OCI-LY3 (cell line): ENCODE measurements at regions not wholly inside any gene's neighbourhood (a gene's known extent, or its start where the extent isn't known, plus 50 kb on each side); places are given as distances from the start of the nearest gene placed in this dataset.
A peak's percentile ranks its signal among the peaks of the same experiment; 100 is the strongest.

ENCODE experiments used
- H2AFZ ChIP-seq: fragments of 200-600, 300-600 bp; shearing (Covaris generic); 2 replicates; pipeline ENCODE4 v1.6.0; 2014; ENCODE audit warnings: antibody characterized with exemption, low read depth, low read length
- H3K27ac ChIP-seq: fragments of 200-600, 300-600 bp; sonication (generic); 2 replicates; pipeline ENCODE4 v1.5.1; 2014; ENCODE audit warnings: mild to moderate bottlenecking, low read length, moderate library complexity, mixed read lengths
- H3K27me3 ChIP-seq: fragments of 200-600, 300-600 bp; sonication (generic); 2 replicates; pipeline ENCODE4 v1.6.1; 2014; ENCODE audit warnings: low read depth, low read length, mixed read lengths
- H3K36me3 ChIP-seq: fragments of 200-600, 300-600 bp; sonication (generic); replicated peaks from 2 replicates; pipeline ENCODE3; 2014; ENCODE audit warnings: low read depth, low read length, mixed read lengths
- H3K4me1 ChIP-seq: fragments of 300-600, 200-600 bp; sonication (generic); 2 replicates; pipeline ENCODE4 v1.6.1; 2014; ENCODE audit warnings: low read length, mixed read lengths
- H3K4me2 ChIP-seq: fragments of 200-600, 300-600 bp; sonication (generic); 2 replicates; pipeline ENCODE4 v1.6.1; 2014; ENCODE audit warnings: low read length, mixed read lengths
- H3K4me3 ChIP-seq: fragments of 300-600, 200-600 bp; sonication (generic); 2 replicates; pipeline ENCODE4 v1.5.1; 2014; ENCODE audit warnings: antibody characterized with exemption, mild to moderate bottlenecking, low read length, moderate library complexity
- H3K79me2 ChIP-seq: fragments of 300-600, 200-600 bp; shearing (Covaris generic); 2 replicates; pipeline ENCODE4 v1.6.1; 2014; ENCODE audit warnings: mild to moderate bottlenecking, low read length, mixed read lengths
- H3K9ac ChIP-seq: fragments of 300-600, 200-600 bp; shearing (Covaris generic); 2 replicates; pipeline ENCODE4 v1.6.0; 2014; ENCODE audit warnings: mild to moderate bottlenecking, low read length, moderate library complexity
- H3K9me3 ChIP-seq: fragments of 200-600, 300-600 bp; shearing (Covaris generic); 2 replicates; pipeline ENCODE4 v1.6.1; 2014; ENCODE audit warnings: low read length, mixed read lengths; ENCODE audit not compliant: insufficient read depth
- H4K20me1 ChIP-seq: fragments of 200-600, 300-600 bp; sonication (generic); 2 replicates; pipeline ENCODE4 v1.6.1; 2016; ENCODE audit warnings: low read length, mixed read lengths; ENCODE audit not compliant: insufficient read depth
- EZH2phosphoT487 ChIP-seq: fragments of 200-600 bp; shearing (Covaris generic); IDR thresholded peaks from 2 replicates; pipeline ENCODE4 v1.6.1; 2018; ENCODE audit warnings: antibody characterized with exemption, mixed run types, low read depth
- TF ChIP-seq, protein P1 (sequence below): fragments of 200-600, 300-600 bp; sonication (generic); IDR thresholded peaks from 2 replicates; pipeline ENCODE4 v1.5.1; 2014; ENCODE audit warnings: antibody characterized with exemption, low read length, low read depth

DNA sequence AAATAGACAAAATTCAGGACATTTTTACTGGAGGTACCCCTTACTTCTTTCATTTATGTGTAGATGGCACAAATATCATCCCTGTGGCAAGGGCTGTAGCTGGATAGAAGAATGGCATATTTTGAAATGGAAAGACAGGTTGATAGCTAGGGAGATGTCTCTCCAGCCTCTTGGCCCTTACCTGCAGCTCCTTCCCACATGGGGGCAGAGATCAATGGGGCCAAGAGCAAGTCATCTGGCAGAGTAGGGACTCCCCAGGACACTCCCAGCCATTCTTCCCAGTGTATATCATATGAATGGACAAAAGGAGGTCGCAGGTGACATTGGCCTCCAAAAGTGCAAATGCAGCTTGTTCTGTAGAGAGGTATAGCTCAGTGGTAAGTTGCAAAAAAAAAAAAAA, 192.2 kb upstream of the ATP5MC3 start:
- no peak for TF ChIP-seq EZH2phosphoT487
- TF ChIP-seq, protein P1, sequence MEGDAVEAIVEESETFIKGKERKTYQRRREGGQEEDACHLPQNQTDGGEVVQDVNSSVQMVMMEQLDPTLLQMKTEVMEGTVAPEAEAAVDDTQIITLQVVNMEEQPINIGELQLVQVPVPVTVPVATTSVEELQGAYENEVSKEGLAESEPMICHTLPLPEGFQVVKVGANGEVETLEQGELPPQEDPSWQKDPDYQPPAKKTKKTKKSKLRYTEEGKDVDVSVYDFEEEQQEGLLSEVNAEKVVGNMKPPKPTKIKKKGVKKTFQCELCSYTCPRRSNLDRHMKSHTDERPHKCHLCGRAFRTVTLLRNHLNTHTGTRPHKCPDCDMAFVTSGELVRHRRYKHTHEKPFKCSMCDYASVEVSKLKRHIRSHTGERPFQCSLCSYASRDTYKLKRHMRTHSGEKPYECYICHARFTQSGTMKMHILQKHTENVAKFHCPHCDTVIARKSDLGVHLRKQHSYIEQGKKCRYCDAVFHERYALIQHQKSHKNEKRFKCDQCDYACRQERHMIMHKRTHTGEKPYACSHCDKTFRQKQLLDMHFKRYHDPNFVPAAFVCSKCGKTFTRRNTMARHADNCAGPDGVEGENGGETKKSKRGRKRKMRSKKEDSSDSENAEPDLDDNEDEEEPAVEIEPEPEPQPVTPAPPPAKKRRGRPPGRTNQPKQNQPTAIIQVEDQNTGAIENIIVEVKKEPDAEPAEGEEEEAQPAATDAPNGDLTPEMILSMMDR, result no peak
- Histone ChIP-seq H3K36me3 (no peaks in the 10 kb centered on the region), H3K9ac (no peak overlapping the region), H4K20me1 (no peaks in the 10 kb centered on the region), H3K27me3 (0 out of 2 replicates have a peak, but pooled peaks cover 4% of the 10 kb centered on the region), H3K79me2 (no peaks in the 10 kb centered on the region), H3K4me3 (no peak overlapping the region), H3K4me2 (no peak overlapping the region), H2AFZ (no peak overlapping the region), H3K4me1 (no peaks in the 10 kb centered on the region), H3K27ac (no peak overlapping the region), H3K9me3 (no peaks in the 10 kb centered on the region)

DNA sequence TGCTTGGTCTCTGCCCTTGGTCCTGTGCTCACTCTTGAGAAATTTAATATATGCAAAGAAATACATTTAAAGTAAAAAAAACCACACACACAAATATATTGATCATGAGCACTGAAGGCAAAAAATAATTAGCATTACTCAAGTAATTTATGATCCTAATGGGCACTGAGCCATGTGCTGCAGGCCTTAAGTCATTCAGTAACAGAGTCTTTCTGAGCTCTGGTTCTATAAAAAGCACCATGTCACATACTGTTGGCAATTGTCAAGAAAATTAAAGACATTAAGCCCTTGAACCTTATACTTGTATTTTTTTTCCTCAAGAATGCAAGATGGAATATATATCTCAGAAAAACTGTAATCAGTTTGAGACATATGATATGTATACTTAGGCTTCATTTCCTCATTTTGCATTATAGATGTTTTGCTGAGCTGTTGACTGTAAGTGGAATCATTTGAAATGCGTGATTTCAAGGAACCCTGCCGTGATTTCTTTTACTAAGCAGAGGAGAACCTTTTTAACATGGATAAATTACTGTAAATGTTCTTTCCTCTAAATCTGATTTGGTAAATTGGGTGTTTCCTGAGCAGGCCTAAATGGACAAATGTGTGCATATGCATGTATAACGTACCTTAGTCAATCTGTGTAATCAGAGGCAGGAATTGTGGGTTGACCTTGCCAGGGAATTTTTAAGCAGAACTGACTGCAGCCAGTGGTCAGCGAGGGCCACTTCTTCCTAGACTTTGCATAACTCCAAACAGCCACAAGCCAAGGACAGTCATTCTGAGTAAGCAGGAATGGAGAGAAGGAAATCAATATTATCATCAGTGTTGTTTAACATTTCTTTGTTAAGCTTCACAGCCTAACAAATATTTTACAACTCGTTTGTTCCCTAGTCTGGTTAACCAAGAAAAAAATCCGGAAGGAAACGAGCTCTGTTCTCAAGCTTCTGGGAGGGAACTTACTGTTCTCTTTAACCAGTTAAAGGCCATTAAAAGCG, 191.5 kb upstream of the ATP5MC3 start:
- TF ChIP-seq, protein P1, result no peak
- TF ChIP-seq EZH2phosphoT487, result no peak
- no peak overlapping the region for H3K27ac ChIP-seq
- no peaks in the 10 kb centered on the region for H4K20me1 ChIP-seq
- no peaks in the 10 kb centered on the region for H3K4me1 ChIP-seq
- no peaks in the 10 kb centered on the region for H3K36me3 ChIP-seq
- H3K4me2 ChIP-seq, result no peak overlapping the region
- 0 out of 2 replicates have a peak, but pooled peaks cover 4% of the 10 kb centered on the region for H3K27me3 ChIP-seq
- no peak overlapping the region for H2AFZ ChIP-seq
- H3K79me2 ChIP-seq, result no peaks in the 10 kb centered on the region
- no peaks in the 10 kb centered on the region for H3K9me3 ChIP-seq
- H3K4me3 ChIP-seq, result no peak overlapping the region
- H3K9ac ChIP-seq, result no peak overlapping the region

DNA sequence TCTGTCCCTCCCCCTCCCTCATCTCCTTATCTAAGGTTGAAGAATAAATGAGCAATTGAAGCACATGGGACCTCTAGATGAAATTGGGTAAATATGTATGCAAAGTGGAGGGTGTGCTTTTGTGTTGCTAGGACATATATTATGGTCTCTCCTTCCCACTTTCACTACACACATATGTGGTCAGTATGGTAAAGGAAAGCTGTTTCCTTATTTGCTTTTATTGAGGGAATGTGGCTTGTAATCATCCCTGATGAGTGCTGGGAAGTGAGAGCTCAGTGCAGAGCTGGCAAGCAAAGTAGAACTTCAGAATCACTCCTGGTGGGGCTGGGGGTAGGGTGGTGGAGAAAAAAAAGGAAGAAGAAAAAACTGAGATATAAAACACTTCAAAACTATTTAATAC, 189.9 kb upstream of the ATP5MC3 start:
- no peaks in the 10 kb centered on the region for H4K20me1 ChIP-seq
- no peak overlapping the region for H2AFZ ChIP-seq
- no peak overlapping the region for H3K4me3 ChIP-seq
- no peaks in the 10 kb centered on the region for H3K4me1 ChIP-seq
- no peaks in the 10 kb centered on the region for H3K9me3 ChIP-seq
- no peaks in the 10 kb centered on the region for H3K36me3 ChIP-seq
- no peak overlapping the region for H3K27ac ChIP-seq
- TF ChIP-seq EZH2phosphoT487, result no peak
- TF ChIP-seq, protein P1, result no peak
- no peak overlapping the region for H3K4me2 ChIP-seq
- H3K27me3 ChIP-seq, result peaks cover 8% of the 10 kb centered on the region; the same call in 1 of the 2 replicates
- no peaks in the 10 kb centered on the region for H3K79me2 ChIP-seq
- no peak overlapping the region for H3K9ac ChIP-seq

DNA sequence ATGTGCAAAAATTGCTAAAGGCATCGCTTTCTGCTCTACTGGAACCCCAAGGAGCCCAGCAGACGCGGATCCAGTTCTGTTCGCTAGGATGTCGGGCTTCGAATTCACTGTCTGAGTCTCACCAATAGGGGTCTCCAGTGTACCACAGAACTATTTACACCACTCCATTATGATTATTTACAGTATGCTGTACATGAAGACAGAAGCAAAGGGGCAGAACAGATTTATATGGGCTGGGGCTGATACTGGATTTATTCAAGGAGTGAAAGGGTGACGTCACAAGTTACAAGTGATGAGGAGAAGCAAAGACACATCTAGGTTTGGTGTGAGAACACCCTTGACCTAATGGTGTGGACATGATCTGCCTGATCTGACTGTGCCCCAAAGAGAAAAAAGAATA, 185.3 kb upstream of the ATP5MC3 start:
- Histone ChIP-seq H4K20me1 (no peaks in the 10 kb centered on the region), H3K27ac (no peak overlapping the region), H3K4me3 (no peak overlapping the region), H3K79me2 (no peaks in the 10 kb centered on the region), H3K36me3 (no peaks in the 10 kb centered on the region), H3K27me3 (peaks cover 8% of the 10 kb centered on the region; the same call in 1 of the 2 replicates), H3K4me1 (no peaks in the 10 kb centered on the region), H3K9me3 (no peaks in the 10 kb centered on the region), H2AFZ (peak overlapping the region; percentile 51; the same call in 1 of the 2 replicates), H3K4me2 (peak overlapping the region; percentile 38), H3K9ac (no peak overlapping the region)
- TF ChIP-seq, protein P1, result peak; percentile 88
- no peak for TF ChIP-seq EZH2phosphoT487
